K562 (cell line): ENCODE measurements at regions not wholly inside any gene's neighbourhood (a gene's known extent, or its start where the extent isn't known, plus 50 kb on each side); places are given as distances from the start of the nearest gene placed in this dataset.

ENCODE experiments used
- ATAC-seq: fragments of 200-7000 bp; cut with Tn5 transposase; 3 replicates; pipeline ENCODE4 v1.9.1; 2020; ENCODE audit warnings: moderate library complexity
- BruUV-seq: library from RNA; stranded (reverse); fragments of 400-500 nt; replicated peaks from 2 replicates; lab custom pipeline; 2021; lab: Mats Ljungman, UMichigan
- CTCF ChIA-PET: fragments of 300-600 bp; formaldehyde crosslinking; extraction: SDS; loops from one replicate; lab custom pipeline; 2021; ENCODE audit warnings: low intra/inter-chr PET ratio; lab: Yijun Ruan, JAX
- POLR2A ChIA-PET: fragments of 300-600, 350-650 bp; sonication (Branson Sonifier 250); formaldehyde crosslinking; extraction: SDS; loops from one replicate; lab custom pipeline; 2021; ENCODE audit warnings: antibody characterized with exemption, inconsistent platforms; lab: Yijun Ruan, JAX
- DNase-seq, 4 experiments: peaks; one replicate each; pipeline versions ENCODE4 v3.0.0 to v3.0.0-alpha.2; 2011 to 2018; ENCODE audit warnings: low spot score in 3 of 4, mixed read lengths in 3 of 4; ENCODE audit errors: extremely low read depth in 1 of 4
- FAIRE-seq: peaks from 2 replicates; lab custom pipeline; 2011; peaks lifted over from hg19 to GRCh38; lab: Jason Lieb, UNC
- H2AFZ ChIP-seq: 2 replicates; pipeline ENCODE4 v1.6.0; 2011; ENCODE audit warnings: low read depth, low read length, control low read depth, inconsistent platforms
- H3K27ac ChIP-seq: fragments of 200-600 bp; 3 replicates; pipeline ENCODE4 v1.8.0; 2011; ENCODE audit warnings: low read depth, mild to moderate bottlenecking, control low read depth, inconsistent platforms, low read length, moderate library complexity, mixed read lengths; ENCODE audit errors: extremely low read depth
- H3K27me3 ChIP-seq, 2 experiments: fragments of 300-600 bp in 1 of 2; 2 replicates in 1 of 2; 3 replicates in 1 of 2; pipeline versions ENCODE4 v1.6.0 to v1.8.0; 2011; ENCODE audit warnings: inconsistent platforms in 2 of 2, low read length in 2 of 2, mild to moderate bottlenecking in 1 of 2, mixed read lengths in 1 of 2, moderate library complexity in 1 of 2; ENCODE audit not compliant: control insufficient read depth in 2 of 2, insufficient read depth in 2 of 2
- H3K36me3 ChIP-seq: fragments of 300-600 bp; 3 replicates; pipeline ENCODE4 v1.8.0; 2011; ENCODE audit warnings: mild to moderate bottlenecking, low read length, inconsistent platforms; ENCODE audit not compliant: control insufficient read depth, insufficient read depth
- H3K4me1 ChIP-seq, 2 experiments: fragments of 200-600 bp in 1 of 2; replicated peaks in 1 of 2; 2 replicates in 1 of 2; 3 replicates in 1 of 2; pipeline versions ENCODE4 v1.5.1 to v1.8.0; 2011; ENCODE audit warnings: inconsistent platforms in 2 of 2, low read length in 2 of 2, mild to moderate bottlenecking in 1 of 2, mixed read lengths in 1 of 2, moderate library complexity in 1 of 2; ENCODE audit not compliant: control insufficient read depth in 2 of 2, insufficient read depth in 2 of 2
- H3K4me2 ChIP-seq: 2 replicates; pipeline ENCODE4 v1.6.1; 2011; ENCODE audit warnings: low read length, control low read depth, inconsistent platforms, mixed read lengths; ENCODE audit not compliant: insufficient read depth
- H3K4me3 ChIP-seq: fragments of 200-600 bp; sonication (generic), shearing (Covaris generic); 2 replicates; pipeline ENCODE4 v1.5.1; 2016; ENCODE audit warnings: control low read depth, inconsistent platforms
- H3K79me2 ChIP-seq: fragments of 200-600 bp; 3 replicates; pipeline ENCODE4 v1.8.0; 2011; ENCODE audit warnings: low read length, inconsistent platforms; ENCODE audit not compliant: control insufficient read depth, insufficient read depth
- H3K9ac ChIP-seq, 2 experiments: 2 replicates each; pipeline versions ENCODE4 v1.6.0 to v1.6.1; 2011; ENCODE audit warnings: low read depth in 2 of 2, low read length in 2 of 2, control low read depth in 1 of 2, inconsistent platforms in 1 of 2, mild to moderate bottlenecking in 1 of 2, mixed read lengths in 1 of 2; ENCODE audit not compliant: insufficient read depth in 1 of 2
- H3K9me1 ChIP-seq: one replicate; pipeline ENCODE4 v1.6.0; 2011; ENCODE audit warnings: inconsistent platforms, mild to moderate bottlenecking, low read length, moderate library complexity; ENCODE audit not compliant: control insufficient read depth, insufficient read depth
- H3K9me3 ChIP-seq: replicated peaks from 2 replicates; pipeline ENCODE4 v1.5.1; 2011; ENCODE audit warnings: low read depth, low read length, inconsistent platforms; ENCODE audit not compliant: control insufficient read depth, insufficient read depth
- H4K20me1 ChIP-seq: replicated peaks from 2 replicates; pipeline ENCODE4 v1.6.1; 2011; ENCODE audit warnings: low read length, inconsistent platforms, mixed read lengths; ENCODE audit not compliant: control insufficient read depth, insufficient read depth
- C11orf30 ChIP-seq: fragments of 450-650 bp; IDR thresholded peaks from 2 replicates; pipeline ENCODE4 v1.6.1; 2016; ENCODE audit warnings: low read depth, mild to moderate bottlenecking
- CTCF ChIP-seq, 3 experiments: IDR thresholded peaks in 2 of 3; conservative IDR thresholded peaks in 1 of 3; 2 replicates each; pipeline ENCODE4 v1.5.1; 2011 to 2012; ENCODE audit warnings: low read length in 3 of 3, mild to moderate bottlenecking in 3 of 3, control low read depth in 2 of 3, improper control_type of control experiment in 1 of 3, inconsistent platforms in 1 of 3, low read depth in 1 of 3, mixed read lengths in 1 of 3, moderate library complexity in 1 of 3; ENCODE audit not compliant: insufficient read depth in 2 of 3
- KHSRP ChIP-seq: fragments of 450-650 bp; IDR thresholded peaks from 2 replicates; pipeline ENCODE4 v1.6.1; 2017
- NCOA4 ChIP-seq: fragments of 450-650 bp; IDR thresholded peaks from 2 replicates; pipeline ENCODE4 v1.6.1; 2018; ENCODE audit warnings: mild to moderate bottlenecking; ENCODE audit not compliant: partially characterized antibody
- POLR2A ChIP-seq: fragments of 450-650 bp; conservative IDR thresholded peaks from 2 replicates; pipeline ENCODE4 v1.6.1; 2016
- RAD21 ChIP-seq, 2 experiments: fragments of 250-450 bp in 1 of 2; fragments of 450-650 bp in 1 of 2; sonication (Bioruptor Pico) in 1 of 2; formaldehyde crosslinking in 1 of 2; IDR thresholded peaks in 1 of 2; conservative IDR thresholded peaks in 1 of 2; 2 replicates each; pipeline versions ENCODE4 v1.4.0 to v1.8.0; 2020 to 2022; ENCODE audit warnings: mild to moderate bottlenecking in 2 of 2, moderate library complexity in 1 of 2
- ZNF197 ChIP-seq: fragments of 200-800 bp; sonication (Bioruptor generic); IDR thresholded peaks from 2 replicates; pipeline ENCODE4 v1.6.1; 2016; ENCODE audit warnings: low read depth, missing genetic modification characterization, missing compliant biosample characterization
- ZNF316 ChIP-seq: fragments of 450-650 bp; IDR thresholded peaks from 2 replicates; pipeline ENCODE4 v1.6.1; 2016
- WGBS: fragments of 100-300 bp; shearing (Covaris generic); methylation state at CpG from one replicate; pipeline ENCODE4 v1.1.6; 2016; ENCODE audit warnings: low coverage, mixed read lengths; ENCODE audit not compliant: insufficient coverage; ENCODE audit errors: missing lambda C conversion rate; 5-methylcytosine and 5-hydroxymethylcytosine counted together
- in situ Hi-C: fragments of 300-500 bp; cut with MboI; formaldehyde crosslinking; loops from 4 replicates; pipeline ENCODE4 v1.15.0; 2018; ENCODE audit warnings: inconsistent platforms, mixed read lengths
- intact Hi-C: fragments of 100-400 bp; cut with micrococcal nuclease; formaldehyde crosslinking; loops from 2 replicates; pipeline ENCODE4 v1.14.2; 2022
- TF ChIP-seq, protein P1 (sequence below), 2 experiments: fragments of 450-650 bp; IDR thresholded peaks; 2 replicates each; pipeline ENCODE4 v1.6.1; 2016; ENCODE audit warnings: mild to moderate bottlenecking in 2 of 2, borderline replicate concordance in 1 of 2, low read depth in 1 of 2, moderate library complexity in 1 of 2

- BruUV-seq, result no TSS peak
- in situ Hi-C loops, result no loop called here
- FAIRE-seq (peak; percentile 11), DNase-seq (peak; percentile 8 to 31 (median 10)), ATAC-seq (no peak)
- Histone ChIP-seq H3K27ac (no peak overlapping the region), H3K36me3 (no peaks in the 10 kb centered on the region), H3K9me3 (no peaks in the 10 kb centered on the region), H3K79me2 (no peaks in the 10 kb centered on the region), H3K9ac (no peak overlapping the region), H3K4me3 (no peak overlapping the region), H2AFZ (no peak overlapping the region), H3K9me1 (no peaks in the 10 kb centered on the region), H3K27me3 (no peaks in the 10 kb centered on the region), H3K4me2 (no peak overlapping the region), H4K20me1 (no peaks in the 10 kb centered on the region), H3K4me1 (no peaks in the 10 kb centered on the region)
- intact Hi-C loops, result no loop called here
- WGBS, result 2% methylated on average over 6 of the region's 6 CpGs
- ChIA-PET POLR2A (interaction anchor here (0.7 kb wide), 1 partner anchor 139 kb away, joined by 3 read pairs; no protein-coding TSS in a partner anchor), CTCF (interaction anchor here (0.6 to 1.2 kb wide), 2 partner anchors 15 to 144 kb away, joined by 3 read pairs; no protein-coding TSS in a partner anchor)
- TF ChIP-seq, protein P1, sequence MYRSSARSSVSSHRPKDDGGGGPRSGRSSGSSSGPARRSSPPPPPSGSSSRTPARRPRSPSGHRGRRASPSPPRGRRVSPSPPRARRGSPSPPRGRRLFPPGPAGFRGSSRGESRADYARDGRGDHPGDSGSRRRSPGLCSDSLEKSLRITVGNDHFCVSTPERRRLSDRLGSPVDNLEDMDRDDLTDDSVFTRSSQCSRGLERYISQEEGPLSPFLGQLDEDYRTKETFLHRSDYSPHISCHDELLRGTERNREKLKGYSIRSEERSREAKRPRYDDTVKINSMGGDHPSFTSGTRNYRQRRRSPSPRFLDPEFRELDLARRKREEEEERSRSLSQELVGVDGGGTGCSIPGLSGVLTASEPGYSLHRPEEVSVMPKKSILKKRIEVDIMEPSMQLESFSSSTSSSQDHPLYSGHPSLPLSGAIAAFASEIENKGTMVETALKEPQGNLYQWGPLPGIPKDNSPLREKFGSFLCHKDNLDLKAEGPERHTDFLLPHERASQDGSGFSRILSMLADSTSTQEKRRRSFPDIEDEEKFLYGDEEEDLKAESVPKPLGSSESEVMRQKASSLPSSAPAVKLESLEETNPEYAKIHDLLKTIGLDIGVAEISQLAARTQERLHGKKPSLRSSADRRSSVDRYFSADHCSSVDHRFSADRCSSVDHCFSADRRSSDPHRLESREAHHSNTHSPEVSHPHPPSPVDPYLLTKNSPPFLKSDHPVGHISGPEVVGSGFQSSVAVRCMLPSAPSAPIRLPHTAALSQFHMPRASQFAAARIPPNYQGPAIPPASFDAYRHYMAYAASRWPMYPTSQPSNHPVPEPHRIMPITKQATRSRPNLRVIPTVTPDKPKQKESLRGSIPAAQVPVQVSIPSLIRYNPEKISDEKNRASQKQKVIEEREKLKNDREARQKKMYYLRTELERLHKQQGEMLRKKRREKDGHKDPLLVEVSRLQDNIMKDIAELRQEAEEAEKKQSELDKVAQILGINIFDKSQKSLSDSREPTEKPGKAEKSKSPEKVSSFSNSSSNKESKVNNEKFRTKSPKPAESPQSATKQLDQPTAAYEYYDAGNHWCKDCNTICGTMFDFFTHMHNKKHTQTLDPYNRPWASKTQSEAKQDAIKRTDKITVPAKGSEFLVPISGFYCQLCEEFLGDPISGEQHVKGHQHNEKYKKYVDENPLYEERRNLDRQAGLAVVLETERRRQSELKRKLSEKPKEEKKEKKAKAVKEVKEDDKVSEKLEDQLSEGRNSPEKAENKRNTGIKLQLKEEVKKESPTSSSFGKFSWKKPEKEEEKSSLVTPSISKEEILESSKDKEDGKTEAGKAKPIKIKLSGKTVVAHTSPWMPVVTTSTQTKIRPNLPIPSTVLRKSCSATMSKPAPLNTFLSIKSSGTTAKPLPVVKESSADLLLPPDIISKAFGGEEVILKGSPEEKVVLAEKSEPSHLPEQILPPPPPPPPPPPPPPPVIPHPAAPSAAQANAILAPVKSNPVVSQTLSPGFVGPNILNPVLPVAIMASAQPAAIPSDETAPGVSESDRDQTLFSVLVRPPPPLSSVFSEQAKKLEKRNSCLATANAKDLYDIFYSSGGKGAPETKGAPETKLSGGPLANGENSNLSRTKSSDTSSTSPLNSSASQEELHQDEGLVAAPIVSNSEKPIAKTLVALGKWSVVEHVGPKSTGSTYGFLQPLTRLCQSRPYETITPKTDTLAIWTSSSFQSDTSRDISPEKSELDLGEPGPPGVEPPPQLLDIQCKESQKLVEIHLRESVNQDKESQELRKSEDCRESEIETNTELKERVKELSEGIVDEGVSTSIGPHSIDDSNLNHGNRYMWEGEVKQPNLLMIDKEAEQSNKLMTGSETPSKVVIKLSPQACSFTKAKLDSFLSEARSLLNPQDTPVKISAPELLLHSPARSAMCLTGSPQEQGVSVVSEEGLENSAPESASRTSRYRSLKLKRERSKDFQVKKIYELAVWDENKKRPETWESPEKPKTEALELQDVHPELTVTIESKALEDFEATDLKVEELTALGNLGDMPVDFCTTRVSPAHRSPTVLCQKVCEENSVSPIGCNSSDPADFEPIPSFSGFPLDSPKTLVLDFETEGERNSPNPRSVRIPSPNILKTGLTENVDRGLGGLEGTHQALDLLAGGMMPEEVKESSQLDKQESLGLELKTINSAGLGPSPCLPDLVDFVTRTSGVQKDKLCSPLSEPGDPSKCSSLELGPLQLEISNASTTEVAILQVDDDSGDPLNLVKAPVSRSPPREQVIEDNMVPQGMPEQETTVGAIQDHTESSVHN (IDR thresholded peaks at IDR 0.05; ENCODE audit: borderline replicate concordance in 1 of 2, low read depth in 1 of 2), result no peak
- TF ChIP-seq C11orf30 (peak; percentile 43; the same call in 1 of the 2 replicates), KHSRP (no peak), ZNF316 (peak; percentile 39; the same call in 1 of the 2 replicates), POLR2A (no peak), CTCF (IDR thresholded peaks at IDR 0.05 in 2 of 3, conservative IDR thresholded peaks at IDR 0.05 in 1 of 3; ENCODE audit: insufficient read depth in 2 of 3, low read depth in 1 of 3, low read length in 3 of 3) (peak; percentile 29 to 54 (median 50); a peak in 5 of 6 replicates), RAD21 (CRISPR knock-in tag; conservative IDR thresholded peaks at IDR 0.05 in 1 of 2, IDR thresholded peaks at IDR 0.05 in 1 of 2) (0 out of 4 replicates have a peak, but pooled peaks of 1 of the 2 experiments have one; percentile 18), NCOA4 (no peak), ZNF197 (CRISPR knock-in tag) (no peak)
Measured at GRCh38 chr14:22084393-22085281, 411.0 kb upstream of the OR4E1 start.
